ENCODE measurements at regions not wholly inside any gene's neighbourhood (a gene's known extent, or its start where the extent isn't known, plus 50 kb on each side); places are given as distances from the start of the nearest gene placed in this dataset.
"Not testable (repeated sequence)": the region's sequence is repeated elsewhere in the genome, so short reads cannot be mapped to it uniquely, and the experiment has no call there.

DNA sequence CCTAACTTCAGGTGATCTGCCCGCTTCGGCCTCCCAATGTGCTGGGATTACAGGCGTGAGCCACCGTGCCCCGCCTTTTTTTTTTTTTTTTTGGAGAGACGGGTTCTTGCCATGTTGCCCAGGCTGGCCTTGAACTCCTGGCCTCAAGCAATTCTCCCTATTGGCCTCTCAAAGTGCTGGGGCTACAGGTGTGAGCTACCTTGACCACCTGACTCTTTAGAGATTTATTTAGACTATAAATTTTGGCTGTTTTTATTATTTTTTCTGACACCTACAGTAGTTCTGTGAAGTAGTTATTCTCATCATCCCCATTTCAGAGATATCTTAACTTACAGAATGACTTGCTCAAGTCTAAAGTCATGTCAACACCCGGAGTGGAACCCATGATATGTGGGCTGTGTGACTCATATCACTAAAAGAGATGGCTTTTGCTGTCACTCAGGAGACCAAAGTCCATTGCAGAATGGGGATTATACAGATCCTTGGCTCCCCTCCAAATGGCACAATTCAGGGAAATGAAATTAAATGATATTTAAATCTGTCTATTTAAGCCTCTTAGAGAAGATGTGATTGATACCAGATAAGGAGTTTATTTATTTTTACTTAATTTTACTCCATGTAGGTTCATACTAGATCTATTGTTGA lies 93.2 kb downstream of the CTH start:
- no peak overlapping the region for H3K4me3 ChIP-seq (ENCODE audit: low read length)
- no peak for TF ChIP-seq CTCF (IDR thresholded peaks at IDR 0.05; ENCODE audit: insufficient read depth, low read depth, low read length, missing control alignments)
- DNase-seq (ENCODE audit: low read depth): peak; percentile 10

DNA sequence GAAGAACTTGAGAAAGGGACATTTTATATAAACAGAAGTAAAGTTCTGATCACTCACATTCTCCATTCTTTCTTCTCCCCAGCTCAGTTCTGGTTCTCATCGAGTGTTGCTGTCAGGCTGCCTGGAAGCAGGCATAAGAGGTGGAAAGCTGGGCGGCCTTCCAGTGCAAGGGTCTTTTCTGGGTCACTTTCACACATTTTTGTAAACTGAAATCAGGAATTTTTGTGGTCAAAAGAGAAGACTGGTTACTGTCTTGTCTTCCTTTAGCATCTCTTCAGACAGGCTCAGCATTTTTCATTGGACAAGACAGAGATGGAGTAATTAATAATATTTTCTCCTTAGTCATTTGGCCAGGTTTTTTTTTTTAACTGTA lies 93.7 kb downstream of the CTH start:
- DNase-seq (ENCODE audit: low read depth): no peak
- TF ChIP-seq CTCF (IDR thresholded peaks at IDR 0.05; ENCODE audit: insufficient read depth, low read depth, low read length, missing control alignments): no peak
- no peak overlapping the region for H3K4me3 ChIP-seq (ENCODE audit: low read length)

GRCh38 chr1:70507991-70508390 lies 96.9 kb downstream of the CTH start:
- DNase-seq (ENCODE audit: low read depth); H3K4me3 ChIP-seq (ENCODE audit: low read length): not testable (repeated sequence)

DNA sequence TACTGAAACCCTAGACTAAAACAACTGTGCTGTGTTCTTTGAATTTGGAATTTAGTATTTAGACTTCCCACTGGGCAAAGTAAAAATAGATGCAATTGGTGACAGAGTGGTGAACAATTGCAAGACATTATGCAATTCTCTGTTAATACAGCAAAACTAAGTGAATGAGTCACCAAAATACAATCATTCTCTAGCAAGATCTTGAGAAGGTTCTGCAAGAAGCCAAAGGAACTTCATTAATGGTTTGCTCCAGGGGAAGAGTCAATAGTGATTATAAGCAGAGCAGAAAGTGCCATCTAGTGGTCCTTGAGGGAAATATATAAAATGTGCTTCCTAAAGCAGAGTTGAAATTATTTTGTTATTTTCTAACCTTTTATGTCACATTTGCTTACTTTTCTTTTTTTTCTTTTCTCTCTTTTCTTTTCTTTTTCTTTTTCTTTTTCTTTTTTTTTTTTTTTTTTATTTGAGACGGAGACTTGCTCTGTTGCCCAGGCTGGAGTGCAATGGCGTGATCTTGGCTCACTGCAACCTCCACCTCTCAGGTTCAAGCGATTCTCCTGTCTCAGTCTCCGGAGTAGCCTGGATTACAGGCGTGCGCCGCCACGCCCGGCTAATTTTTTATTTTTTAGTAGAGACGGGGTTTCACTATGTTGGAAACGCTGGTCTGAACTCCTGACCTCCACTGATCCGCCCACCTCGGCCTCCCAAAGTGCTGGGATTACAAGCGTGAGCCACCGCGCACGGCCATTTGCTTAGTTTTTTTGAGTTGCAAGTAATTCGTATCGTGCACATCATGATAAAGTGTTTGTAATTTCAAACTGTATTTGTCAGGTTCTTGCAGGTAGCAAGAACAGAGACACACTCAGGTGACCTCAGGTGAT lies 99.2 kb downstream of the CTH start:
- H3K4me3 ChIP-seq (ENCODE audit: low read length): no peak overlapping the region
- TF ChIP-seq CTCF (IDR thresholded peaks at IDR 0.05; ENCODE audit: insufficient read depth, low read depth, low read length, missing control alignments): peak; percentile 59
- peak; percentile 93 for DNase-seq (ENCODE audit: low read depth)

DNA sequence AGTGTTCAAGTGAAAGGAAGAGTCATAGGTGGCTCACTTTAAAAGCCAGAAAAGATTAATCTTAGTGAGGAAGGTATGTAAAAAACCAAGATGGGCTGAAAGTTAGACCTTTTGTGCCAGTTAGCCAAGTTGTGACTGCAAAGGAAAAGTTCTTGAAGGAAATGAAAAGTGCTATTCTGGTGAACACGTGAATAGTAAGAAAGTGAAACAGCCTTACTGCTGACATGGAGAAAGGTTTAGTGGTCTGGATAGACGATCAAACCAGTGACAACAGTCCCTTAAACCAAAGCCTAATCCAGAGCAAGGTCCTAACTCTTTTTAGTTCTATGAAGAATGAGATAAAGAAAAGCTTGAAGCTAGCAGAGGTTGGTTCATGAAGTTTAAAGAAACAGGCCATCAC lies 106.4 kb downstream of the CTH start:
- no peak for DNase-seq (ENCODE audit: low read depth)
- H3K4me3 ChIP-seq (ENCODE audit: low read length): no peak overlapping the region
- TF ChIP-seq CTCF (IDR thresholded peaks at IDR 0.05; ENCODE audit: insufficient read depth, low read depth, low read length, missing control alignments): no peak

DNA sequence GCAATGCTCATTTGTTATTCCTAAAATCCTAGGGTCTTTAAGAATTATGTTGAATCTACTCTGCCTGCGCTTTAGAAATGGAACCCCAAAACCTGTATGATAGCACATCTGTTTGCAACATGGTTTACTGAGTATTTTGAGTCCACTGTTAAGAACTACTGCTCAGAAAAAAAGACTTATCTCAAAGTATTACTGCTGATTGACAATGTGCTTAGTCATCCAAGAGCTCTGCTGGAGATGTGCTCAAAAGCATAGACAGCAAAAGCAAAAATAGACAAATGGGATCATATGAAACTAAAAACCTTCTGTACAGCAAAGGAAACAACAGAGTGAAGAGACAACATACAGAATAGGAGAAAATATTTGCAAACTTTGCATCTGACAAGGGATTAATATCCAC lies 107.0 kb downstream of the CTH start:
- no peak for DNase-seq (ENCODE audit: low read depth)
- H3K4me3 ChIP-seq (ENCODE audit: low read length): no peak overlapping the region
- no peak for TF ChIP-seq CTCF (IDR thresholded peaks at IDR 0.05; ENCODE audit: insufficient read depth, low read depth, low read length, missing control alignments)

DNA sequence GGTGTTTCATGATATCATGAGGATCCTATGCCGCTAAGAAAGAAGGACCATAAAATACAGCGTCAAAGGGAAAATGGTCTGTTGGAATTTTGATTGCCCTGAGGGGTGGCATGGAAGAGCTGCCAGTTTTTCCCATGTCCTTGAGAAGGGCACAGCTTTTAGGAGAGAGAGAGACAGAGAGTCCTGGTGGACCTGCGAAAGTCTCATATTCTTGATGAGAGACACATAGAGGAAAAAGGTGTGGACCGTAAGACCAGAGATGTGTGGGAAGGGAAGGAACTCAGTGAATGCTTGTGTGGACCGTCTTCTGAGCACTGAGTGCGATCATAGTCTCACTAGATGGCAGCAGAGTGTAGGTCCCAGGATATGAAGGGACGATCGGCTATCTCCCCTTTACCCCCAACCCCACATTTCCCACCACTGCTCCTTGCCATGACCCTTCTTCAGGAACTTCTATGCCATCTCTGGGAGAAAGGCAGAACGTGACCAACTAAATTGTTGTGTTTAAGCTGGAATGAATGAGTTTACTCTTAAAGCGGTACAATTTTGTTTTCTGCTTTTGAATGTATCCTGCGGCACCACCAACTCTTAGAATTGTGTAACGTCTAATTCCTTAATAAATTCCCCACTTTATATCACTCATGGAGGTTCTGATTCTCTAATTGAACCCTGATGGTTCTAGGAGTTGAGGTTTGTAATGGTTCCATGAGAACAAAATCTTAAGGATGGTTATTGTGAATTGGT lies 117.7 kb downstream of the CTH start:
- DNase-seq (ENCODE audit: low read depth): peak; percentile 56
- peak; percentile 76 for TF ChIP-seq CTCF (IDR thresholded peaks at IDR 0.05; ENCODE audit: insufficient read depth, low read depth, low read length, missing control alignments)
- no peak overlapping the region for H3K4me3 ChIP-seq (ENCODE audit: low read length)
